WTC11 (cell line): ENCODE measurements at regions not wholly inside any gene's neighbourhood (a gene's known extent, or its start where the extent isn't known, plus 50 kb on each side); places are given as distances from the start of the nearest gene placed in this dataset.

ENCODE experiments used
- CREB1 ChIP-seq: sonication (generic); formaldehyde crosslinking; IDR thresholded peaks from 2 replicates; pipeline ENCODE4 v1.8.0; 2023; ENCODE audit warnings: mild to moderate bottlenecking, missing genetic modification reagents
- CREM ChIP-seq: sonication (generic); formaldehyde crosslinking; IDR thresholded peaks from 2 replicates; pipeline ENCODE4 v1.8.1; 2022; ENCODE audit warnings: mild to moderate bottlenecking, missing genetic modification reagents, moderate library complexity
- JUN ChIP-seq: sonication (generic); formaldehyde crosslinking; IDR thresholded peaks from 2 replicates; pipeline ENCODE4 v1.8.0; 2023; ENCODE audit warnings: mild to moderate bottlenecking, missing genetic modification reagents
- MXD4 ChIP-seq: fragments of 250-450 bp; sonication (Bioruptor Pico); IDR thresholded peaks from 2 replicates; pipeline ENCODE4 v1.8.0; 2021; ENCODE audit warnings: mild to moderate bottlenecking, moderate library complexity, borderline replicate concordance
- TF ChIP-seq, protein P1 (sequence below): fragments of 200-600 bp; IDR thresholded peaks from 2 replicates; pipeline ENCODE4 v1.8.0; 2022; ENCODE audit warnings: antibody characterized with exemption
- TF ChIP-seq, protein P2 (sequence below): sonication (generic); formaldehyde crosslinking; IDR thresholded peaks from 2 replicates; pipeline ENCODE4 v1.8.0; 2023; ENCODE audit warnings: missing genetic modification reagents

DNA sequence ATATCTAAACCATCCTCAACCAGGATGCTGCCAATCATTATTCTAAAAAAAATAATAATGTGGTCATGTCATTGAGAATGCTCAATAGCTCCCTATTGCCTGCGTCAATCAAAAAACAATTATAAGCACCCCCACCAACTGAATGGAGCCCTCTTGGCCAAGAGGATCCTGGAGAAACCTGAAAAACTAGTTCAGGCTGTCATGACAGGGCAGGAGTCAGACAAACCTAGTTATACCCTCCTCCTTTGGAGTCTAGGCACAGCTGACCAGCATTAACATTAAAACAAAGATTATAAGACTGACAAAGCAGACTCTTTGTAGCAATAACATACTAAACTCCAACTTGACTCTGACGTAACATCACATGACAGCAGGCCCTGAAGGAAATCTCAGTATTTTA lies 119.2 kb upstream of the CCL2 start:
- TF ChIP-seq MXD4 (CRISPR knock-in tag): no peak
- no peak for TF ChIP-seq JUN (CRISPR knock-in tag)
- TF ChIP-seq, protein P1, sequence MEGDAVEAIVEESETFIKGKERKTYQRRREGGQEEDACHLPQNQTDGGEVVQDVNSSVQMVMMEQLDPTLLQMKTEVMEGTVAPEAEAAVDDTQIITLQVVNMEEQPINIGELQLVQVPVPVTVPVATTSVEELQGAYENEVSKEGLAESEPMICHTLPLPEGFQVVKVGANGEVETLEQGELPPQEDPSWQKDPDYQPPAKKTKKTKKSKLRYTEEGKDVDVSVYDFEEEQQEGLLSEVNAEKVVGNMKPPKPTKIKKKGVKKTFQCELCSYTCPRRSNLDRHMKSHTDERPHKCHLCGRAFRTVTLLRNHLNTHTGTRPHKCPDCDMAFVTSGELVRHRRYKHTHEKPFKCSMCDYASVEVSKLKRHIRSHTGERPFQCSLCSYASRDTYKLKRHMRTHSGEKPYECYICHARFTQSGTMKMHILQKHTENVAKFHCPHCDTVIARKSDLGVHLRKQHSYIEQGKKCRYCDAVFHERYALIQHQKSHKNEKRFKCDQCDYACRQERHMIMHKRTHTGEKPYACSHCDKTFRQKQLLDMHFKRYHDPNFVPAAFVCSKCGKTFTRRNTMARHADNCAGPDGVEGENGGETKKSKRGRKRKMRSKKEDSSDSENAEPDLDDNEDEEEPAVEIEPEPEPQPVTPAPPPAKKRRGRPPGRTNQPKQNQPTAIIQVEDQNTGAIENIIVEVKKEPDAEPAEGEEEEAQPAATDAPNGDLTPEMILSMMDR: no peak
- TF ChIP-seq CREB1 (CRISPR knock-in tag): no peak
- TF ChIP-seq CREM (CRISPR knock-in tag): no peak
- TF ChIP-seq, protein P2, sequence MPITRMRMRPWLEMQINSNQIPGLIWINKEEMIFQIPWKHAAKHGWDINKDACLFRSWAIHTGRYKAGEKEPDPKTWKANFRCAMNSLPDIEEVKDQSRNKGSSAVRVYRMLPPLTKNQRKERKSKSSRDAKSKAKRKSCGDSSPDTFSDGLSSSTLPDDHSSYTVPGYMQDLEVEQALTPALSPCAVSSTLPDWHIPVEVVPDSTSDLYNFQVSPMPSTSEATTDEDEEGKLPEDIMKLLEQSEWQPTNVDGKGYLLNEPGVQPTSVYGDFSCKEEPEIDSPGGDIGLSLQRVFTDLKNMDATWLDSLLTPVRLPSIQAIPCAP: no peak
